Uterus (tissue), 3 donors: ENCODE measurements at regions not wholly inside any gene's neighbourhood (a gene's known extent, or its start where the extent isn't known, plus 50 kb on each side); places are given as distances from the start of the nearest gene placed in this dataset.

Experiments used
- DNase-seq, 2 donors: peaks; one replicate each; pipeline ENCODE4 v3.0.0-alpha.2; 2019 to 2020
- H3K27ac ChIP-seq, 2 donors: fragments of 200-600 bp; sonication (generic); 1 replicate in 1 of 2; 2 replicates in 1 of 2; pipeline ENCODE4 v1.5.1; 2016 to 2018
- H3K27me3 ChIP-seq, 2 donors: fragments of 200-600 bp; sonication (generic); one replicate each; pipeline ENCODE4 v1.5.1; 2018 to 2019; ENCODE audit warnings: control low read depth in 1 of 2
- H3K36me3 ChIP-seq, 2 donors: fragments of 200-600 bp; sonication (generic); one replicate each; pipeline ENCODE4 v1.5.1; 2019; ENCODE audit warnings: control low read depth in 1 of 2
- H3K4me1 ChIP-seq, 2 donors: fragments of 200-600 bp; sonication (generic); one replicate each; pipeline ENCODE4 v1.5.1; 2018 to 2019; ENCODE audit warnings: control low read depth in 1 of 2
- H3K4me3 ChIP-seq, 2 donors: fragments of 200-600 bp; sonication (generic); 1 replicate in 1 of 2; 2 replicates in 1 of 2; pipeline ENCODE4 v1.5.1; 2018 to 2019; ENCODE audit warnings: mild to moderate bottlenecking in 1 of 2
- H3K9me3 ChIP-seq, 2 donors: fragments of 200-600 bp; sonication (generic); one replicate each; pipeline ENCODE4 v1.5.1; 2019; ENCODE audit warnings: control low read depth in 1 of 2
- POLR2A ChIP-seq, 2 donors: fragments of 450-650 bp; IDR thresholded peaks; one replicate each; pipeline ENCODE4 v1.6.1; 2016; ENCODE audit warnings: antibody characterized with exemption in 2 of 2, mild to moderate bottlenecking in 1 of 2, moderate library complexity in 1 of 2
- intact Hi-C: fragments of 100-400 bp; cut with DNase I; formaldehyde crosslinking; loops from one replicate; pipeline ENCODE4 v1.15.1; 2023; ENCODE audit warnings: low total_unique reads
- TF ChIP-seq, protein P1 (sequence below), 4 experiments: fragments of 200-600 bp in 2 of 4; fragments of 450-650 bp in 2 of 4; sonication (generic) in 2 of 4; IDR thresholded peaks; one replicate each; pipeline ENCODE4 v1.5.1; 2016 to 2019; ENCODE audit warnings: antibody characterized with exemption in 4 of 4, mild to moderate bottlenecking in 2 of 4, moderate library complexity in 1 of 4
- donor health status: DM: yes; HTN: yes; CAD: no.

DNA sequence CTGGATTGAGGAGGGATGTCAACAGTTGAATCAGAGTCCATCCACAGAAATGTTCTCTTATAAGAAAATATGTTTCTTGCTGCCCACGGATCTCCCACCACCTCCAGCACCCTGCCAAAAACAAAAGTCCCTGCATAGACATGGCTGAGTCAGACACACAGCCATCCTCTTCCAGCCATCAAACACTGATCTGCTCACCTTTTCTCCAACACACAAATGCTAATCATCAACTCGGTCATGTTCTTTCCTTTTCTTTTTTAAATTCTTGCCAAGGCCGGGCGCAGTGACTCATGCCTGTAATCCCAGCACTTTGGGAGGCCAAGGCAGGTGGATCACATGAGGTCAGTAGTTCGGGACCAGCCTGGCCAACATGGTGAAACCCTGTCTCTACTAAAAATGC lies 110.7 kb upstream of the IL12A start:
- Histone ChIP-seq H3K27ac (no peak overlapping the region), H3K36me3 (no peaks in the 10 kb centered on the region), H3K4me3 (no peak overlapping the region), H3K4me1 (peaks cover 0 to 2% of the 10 kb centered on the region in 2 donors), H3K27me3 (no peaks in the 10 kb centered on the region), H3K9me3 (no peaks in the 10 kb centered on the region)
- TF ChIP-seq, protein P1, sequence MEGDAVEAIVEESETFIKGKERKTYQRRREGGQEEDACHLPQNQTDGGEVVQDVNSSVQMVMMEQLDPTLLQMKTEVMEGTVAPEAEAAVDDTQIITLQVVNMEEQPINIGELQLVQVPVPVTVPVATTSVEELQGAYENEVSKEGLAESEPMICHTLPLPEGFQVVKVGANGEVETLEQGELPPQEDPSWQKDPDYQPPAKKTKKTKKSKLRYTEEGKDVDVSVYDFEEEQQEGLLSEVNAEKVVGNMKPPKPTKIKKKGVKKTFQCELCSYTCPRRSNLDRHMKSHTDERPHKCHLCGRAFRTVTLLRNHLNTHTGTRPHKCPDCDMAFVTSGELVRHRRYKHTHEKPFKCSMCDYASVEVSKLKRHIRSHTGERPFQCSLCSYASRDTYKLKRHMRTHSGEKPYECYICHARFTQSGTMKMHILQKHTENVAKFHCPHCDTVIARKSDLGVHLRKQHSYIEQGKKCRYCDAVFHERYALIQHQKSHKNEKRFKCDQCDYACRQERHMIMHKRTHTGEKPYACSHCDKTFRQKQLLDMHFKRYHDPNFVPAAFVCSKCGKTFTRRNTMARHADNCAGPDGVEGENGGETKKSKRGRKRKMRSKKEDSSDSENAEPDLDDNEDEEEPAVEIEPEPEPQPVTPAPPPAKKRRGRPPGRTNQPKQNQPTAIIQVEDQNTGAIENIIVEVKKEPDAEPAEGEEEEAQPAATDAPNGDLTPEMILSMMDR (IDR thresholded peaks at IDR 0.05), result no peak
- intact Hi-C loops, result no loop called here
- no peak for DNase-seq

DNA sequence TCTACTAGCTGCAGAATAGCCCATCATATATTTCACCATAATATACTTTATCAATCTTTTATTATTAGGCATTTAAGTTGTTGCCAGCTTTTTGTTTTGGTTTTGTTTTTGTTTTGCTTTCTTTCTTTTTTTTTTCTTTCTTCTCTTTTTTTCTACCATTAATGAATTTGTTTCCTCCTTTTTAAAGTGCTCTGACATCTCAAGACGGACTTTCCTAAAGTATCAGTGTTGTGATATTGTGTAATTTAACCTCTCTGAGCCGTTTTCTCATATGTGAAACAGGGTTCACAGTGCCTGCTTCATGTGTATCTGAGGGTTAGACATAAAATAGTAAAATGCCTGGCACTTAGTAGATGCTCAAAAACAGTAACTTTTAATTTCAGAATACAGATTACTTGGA lies 109.5 kb upstream of the IL12A start:
- TF ChIP-seq, protein P1 (IDR thresholded peaks at IDR 0.05), result no peak
- intact Hi-C loops, result no loop called here
- Histone ChIP-seq H3K4me3 (no peak overlapping the region), H3K27me3 (no peaks in the 10 kb centered on the region), H3K4me1 (peaks cover 0 to 4% of the 10 kb centered on the region in 2 donors), H3K9me3 (no peaks in the 10 kb centered on the region), H3K36me3 (no peaks in the 10 kb centered on the region), H3K27ac (no peak overlapping the region)
- no peak for DNase-seq

DNA sequence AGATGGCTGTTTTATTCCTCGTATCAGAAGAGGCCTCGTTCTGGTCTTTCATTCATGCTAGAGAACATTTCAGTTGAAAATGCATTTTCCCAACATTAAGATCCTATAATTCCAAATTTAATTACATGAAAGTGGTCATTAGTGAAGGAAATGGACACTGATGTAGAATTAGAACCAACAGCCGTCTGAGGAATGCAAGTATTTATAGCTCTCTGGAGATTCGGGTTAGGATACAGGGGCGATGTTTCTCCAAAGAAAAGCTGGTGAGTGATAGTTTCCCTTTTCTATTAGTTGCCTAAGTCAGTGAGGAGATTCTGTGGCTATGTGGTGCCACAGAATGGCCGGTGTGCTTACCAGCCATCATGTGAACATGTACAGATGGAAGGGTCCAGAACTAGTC lies 109.0 kb upstream of the IL12A start:
- no peak for DNase-seq
- no peaks in the 10 kb centered on the region for H3K27me3 ChIP-seq
- intact Hi-C loops, result no loop called here
- no peak overlapping the region for H3K27ac ChIP-seq
- H3K9me3 ChIP-seq, result no peaks in the 10 kb centered on the region
- H3K36me3 ChIP-seq, result no peaks in the 10 kb centered on the region
- TF ChIP-seq, protein P1 (IDR thresholded peaks at IDR 0.05), result no peak
- TF ChIP-seq POLR2A (IDR thresholded peaks at IDR 0.05), result no peak
- peaks cover 0 to 4% of the 10 kb centered on the region in 2 donors for H3K4me1 ChIP-seq
- H3K4me3 ChIP-seq, result no peak overlapping the region

DNA sequence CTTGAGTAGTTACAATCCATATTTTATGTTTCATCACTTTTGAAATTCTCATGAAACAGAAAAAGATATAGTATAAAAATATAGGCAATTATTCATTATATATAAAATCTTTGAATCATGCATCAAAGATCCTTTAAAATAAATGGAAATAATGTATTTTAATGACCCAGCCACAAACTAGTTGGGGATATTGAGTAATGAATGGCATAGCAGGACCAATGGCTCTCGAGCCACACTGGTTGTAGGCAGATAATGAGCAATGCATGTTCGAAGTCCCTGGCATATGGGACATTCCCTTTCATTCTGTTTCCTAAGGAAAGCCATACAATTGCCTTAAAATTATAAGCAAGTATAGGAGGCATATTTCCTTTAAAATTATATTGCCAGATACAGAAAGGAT lies 107.4 kb upstream of the IL12A start:
- no peak for TF ChIP-seq POLR2A (IDR thresholded peaks at IDR 0.05)
- TF ChIP-seq, protein P1 (IDR thresholded peaks at IDR 0.05), result no peak

DNA sequence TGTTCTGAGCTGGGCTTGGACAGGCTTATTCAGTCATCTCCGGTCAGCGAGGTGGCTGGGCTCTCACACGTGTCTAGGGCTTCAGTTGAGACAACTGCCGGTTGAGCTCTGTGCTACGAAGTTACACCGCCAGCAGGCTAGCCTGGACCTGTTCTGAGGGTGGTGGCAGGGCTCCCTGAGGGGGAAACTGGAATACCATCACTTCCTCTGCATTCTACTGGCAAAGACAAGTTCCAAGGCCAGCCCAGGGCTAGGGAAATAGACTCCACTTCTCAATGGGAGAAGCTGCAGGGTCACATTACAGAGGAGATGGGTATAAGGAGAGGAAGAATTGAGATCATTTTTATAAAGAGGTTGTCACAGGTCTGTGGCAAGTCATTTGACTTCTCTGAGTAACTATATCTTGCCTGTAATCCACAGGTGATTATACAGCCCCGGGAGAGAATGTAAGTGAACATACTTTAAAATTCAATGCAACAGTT lies 106.8 kb upstream of the IL12A start:
- Histone ChIP-seq H3K27ac (no peak overlapping the region), H3K27me3 (no peaks in the 10 kb centered on the region), H3K4me3 (no peak overlapping the region), H3K36me3 (no peaks in the 10 kb centered on the region), H3K4me1 (peaks cover 0 to 4% of the 10 kb centered on the region in 2 donors), H3K9me3 (no peaks in the 10 kb centered on the region)
- intact Hi-C loops, result loop anchor here (10.0 kb wide), 1 partner anchor 123 kb away; no protein-coding TSS in a partner anchor
- no peak for DNase-seq
- TF ChIP-seq POLR2A (IDR thresholded peaks at IDR 0.05), result no peak
- TF ChIP-seq, protein P1 (IDR thresholded peaks at IDR 0.05), result no peak

More for the DNA sequence above, 107.4 kb upstream of the IL12A start:
- intact Hi-C loops, result loop anchor here (10.0 kb wide), 1 partner anchor 124 kb away; no protein-coding TSS in a partner anchor
- Histone ChIP-seq H3K36me3 (no peaks in the 10 kb centered on the region), H3K27ac (no peak overlapping the region), H3K27me3 (no peaks in the 10 kb centered on the region), H3K4me3 (no peak overlapping the region), H3K9me3 (no peaks in the 10 kb centered on the region), H3K4me1 (peaks cover 0 to 4% of the 10 kb centered on the region in 2 donors)
- no peak for DNase-seq
